Activated CD4-positive, alpha-beta memory T cell treated with anti-CD3 and anti-CD28 coated beads for 36 hours (primary cell): ENCODE measurements at regions not wholly inside any gene's neighbourhood (a gene's known extent, or its start where the extent isn't known, plus 50 kb on each side); places are given as distances from the start of the nearest gene placed in this dataset.
"Not testable (repeated sequence)": the region's sequence is repeated elsewhere in the genome, so short reads cannot be mapped to it uniquely, and the experiment has no call there.

Experiments used
- CTCF ChIA-PET: fragments of 350-600 bp; sonication (Branson Sonifier 250); formaldehyde crosslinking; loops from one replicate; lab custom pipeline; 2021; ENCODE audit warnings: antibody characterized with exemption, inconsistent platforms; lab: Charles Lee
- POLR2A ChIA-PET: fragments of 350-600 bp; sonication (Branson Sonifier 250); formaldehyde crosslinking; loops from one replicate; lab custom pipeline; 2021; ENCODE audit warnings: antibody characterized with exemption; lab: Charles Lee
- DNase-seq: peaks from one replicate; pipeline ENCODE4 v3.0.0-alpha.2; 2020
- H3K27ac Mint-ChIP-seq: one replicate; pipeline ENCODE4 v1.8.0; 2021; ENCODE audit warnings: mixed read lengths
- H3K27me3 Mint-ChIP-seq: one replicate; pipeline ENCODE4 v1.8.0; 2021; ENCODE audit warnings: mixed read lengths
- H3K36me3 Mint-ChIP-seq: one replicate; pipeline ENCODE4 v1.8.0; 2021; ENCODE audit warnings: mixed read lengths
- H3K4me1 Mint-ChIP-seq: one replicate; pipeline ENCODE4 v1.8.0; 2021; ENCODE audit warnings: low read depth, mixed read lengths
- H3K4me3 Mint-ChIP-seq: one replicate; pipeline ENCODE4 v1.8.0; 2021; ENCODE audit warnings: mild to moderate bottlenecking, mixed read lengths
- H3K9me3 Mint-ChIP-seq: one replicate; pipeline ENCODE4 v1.8.0; 2021; ENCODE audit warnings: mixed read lengths
- intact Hi-C: fragments of 100-400 bp; cut with micrococcal nuclease; formaldehyde crosslinking; loops from one replicate; pipeline ENCODE4 v1.15.1; 2023

DNA sequence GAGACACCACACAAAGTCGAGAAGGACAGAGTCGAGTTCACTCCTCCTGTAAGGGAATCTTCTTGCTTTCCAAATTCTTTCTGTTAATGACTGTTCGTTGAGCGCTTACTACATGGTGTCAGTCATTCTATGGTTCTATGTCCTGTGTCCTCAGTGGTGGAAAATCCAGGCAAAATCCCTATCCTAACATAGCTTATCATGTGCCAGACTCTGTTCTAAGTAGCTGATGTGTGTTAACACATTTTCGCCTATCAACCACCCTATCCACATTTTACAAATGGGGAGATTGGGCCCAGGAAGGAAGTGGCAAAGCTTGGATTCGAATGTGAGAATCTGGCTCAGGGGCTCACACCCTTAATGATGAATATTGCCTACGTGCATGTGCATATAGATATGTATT, 280.1 kb downstream of the GATA3 start:
- Mint-ChIP-seq H3K36me3 (no peaks in the 10 kb centered on the region), H3K9me3 (no peaks in the 10 kb centered on the region), H3K4me1 (peaks cover 70% of the 10 kb centered on the region), H3K27ac (no peak overlapping the region), H3K4me3 (no peak overlapping the region), H3K27me3 (no peaks in the 10 kb centered on the region)
- intact Hi-C loops: loop anchor here (5.0 to 10.0 kb wide), 3 partner anchors 240 to 750 kb away; no protein-coding TSS in a partner anchor
- CTCF ChIA-PET: no interaction called here
- POLR2A ChIA-PET: interaction anchor here (0.8 kb wide), 1 partner anchor 260 kb away, joined by 3 read pairs; no protein-coding TSS in a partner anchor
- DNase-seq: no peak

DNA sequence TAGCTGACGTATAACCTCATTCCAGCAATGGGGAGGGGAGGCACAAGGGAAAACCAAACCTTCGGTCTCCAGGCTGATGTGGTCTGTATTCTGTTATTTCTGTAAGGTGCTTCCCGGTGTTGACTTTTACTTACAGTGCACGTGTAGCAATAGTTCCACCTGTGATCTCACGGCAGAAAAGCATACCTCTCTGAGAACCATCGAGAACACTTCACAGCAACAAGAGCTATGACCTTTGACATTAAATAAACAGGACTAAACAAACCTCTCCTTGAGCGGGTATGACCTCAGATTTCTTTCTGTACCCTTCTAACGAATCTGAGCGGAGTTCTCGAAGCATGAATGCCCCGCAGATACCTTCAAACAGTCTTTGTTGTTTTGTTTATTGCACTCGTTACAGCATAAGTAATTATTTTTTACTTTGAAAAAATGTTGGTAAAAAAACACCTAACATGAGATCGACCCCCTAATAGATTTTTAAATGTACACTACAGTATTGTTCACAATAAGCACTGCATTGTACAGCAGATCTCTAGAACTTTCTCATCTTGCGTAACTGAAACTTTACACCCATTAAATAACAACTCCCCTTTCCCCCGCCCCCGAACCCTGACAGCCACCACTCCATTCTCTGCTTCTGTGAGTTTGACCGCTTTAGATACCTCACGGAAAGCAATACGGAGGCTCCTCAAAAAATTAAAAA, 282.3 kb downstream of the GATA3 start:
- intact Hi-C loops: loop anchor here (10.0 kb wide), 2 partner anchors 238 to 748 kb away; no protein-coding TSS in a partner anchor
- DNase-seq: peak; percentile 33
- peaks cover 2% of the 10 kb centered on the region for H3K36me3 Mint-ChIP-seq
- H3K4me1 Mint-ChIP-seq: peaks cover 49% of the 10 kb centered on the region
- no peaks in the 10 kb centered on the region for H3K9me3 Mint-ChIP-seq
- POLR2A ChIA-PET: no interaction called here
- H3K4me3 Mint-ChIP-seq: no peak overlapping the region
- no peaks in the 10 kb centered on the region for H3K27me3 Mint-ChIP-seq
- CTCF ChIA-PET: no interaction called here
- no peak overlapping the region for H3K27ac Mint-ChIP-seq

DNA sequence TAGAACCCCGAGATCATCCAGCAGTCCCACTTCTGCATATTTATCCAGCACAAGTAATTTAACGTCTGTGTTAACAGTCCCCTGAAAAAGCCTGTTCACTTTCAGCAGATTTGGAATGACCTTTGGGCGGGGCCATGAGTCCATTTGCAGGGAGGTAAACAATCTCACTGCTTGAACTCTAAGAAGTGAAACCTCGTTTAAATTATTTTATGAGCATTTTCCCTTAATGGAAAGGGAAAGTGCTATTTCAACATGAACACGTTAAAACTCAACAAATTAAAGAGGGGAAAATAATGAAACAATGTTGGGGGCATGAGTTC, 282.8 kb downstream of the GATA3 start:
- no peak overlapping the region for H3K4me3 Mint-ChIP-seq
- DNase-seq: no peak
- H3K9me3 Mint-ChIP-seq: no peaks in the 10 kb centered on the region
- peaks cover 2% of the 10 kb centered on the region for H3K36me3 Mint-ChIP-seq
- CTCF ChIA-PET: no interaction called here
- no peaks in the 10 kb centered on the region for H3K27me3 Mint-ChIP-seq
- H3K4me1 Mint-ChIP-seq: peaks cover 46% of the 10 kb centered on the region
- intact Hi-C loops: loop anchor here (10.0 kb wide), 2 partner anchors 238 to 748 kb away; no protein-coding TSS in a partner anchor
- POLR2A ChIA-PET: no interaction called here
- H3K27ac Mint-ChIP-seq: peak overlapping the region; percentile 94

DNA sequence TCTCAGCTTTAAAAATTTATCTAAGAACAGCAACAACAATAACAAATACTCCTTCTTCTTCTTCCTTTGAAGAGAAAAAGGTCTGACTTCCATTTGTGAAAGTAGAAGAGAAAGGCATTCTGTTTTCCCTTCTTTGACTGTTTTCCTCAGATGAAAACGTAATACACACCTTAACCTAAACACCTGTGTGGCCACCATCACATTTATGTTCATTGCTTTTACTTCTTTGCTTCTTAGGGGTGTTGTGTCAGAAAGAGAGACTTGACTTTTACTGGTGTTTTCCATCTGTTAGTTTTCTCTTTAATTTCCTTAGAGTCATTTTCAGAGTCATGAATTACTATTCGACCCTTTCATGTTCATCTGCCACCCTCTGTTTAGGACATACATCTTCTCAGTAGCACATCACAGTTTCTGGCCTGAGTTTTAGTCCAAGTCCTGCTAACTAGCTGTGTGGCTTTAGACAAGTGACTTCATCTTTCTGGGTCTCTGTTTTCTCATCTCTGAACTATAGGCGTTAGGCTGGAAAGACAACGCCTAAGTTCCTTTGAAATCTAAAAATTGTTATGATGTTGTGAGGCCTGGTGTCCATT, 283.8 kb downstream of the GATA3 start:
- Mint-ChIP-seq H3K4me1 (peaks cover 45% of the 10 kb centered on the region), H3K9me3 (no peaks in the 10 kb centered on the region), H3K4me3 (peak overlapping the region; percentile 64), H3K27ac (peak overlapping the region; percentile 94), H3K27me3 (peaks cover 3% of the 10 kb centered on the region), H3K36me3 (peaks cover 2% of the 10 kb centered on the region)
- intact Hi-C loops: loop anchor here (1.0 to 10.0 kb wide), 9 partner anchors 12 to 747 kb away; no protein-coding TSS in a partner anchor
- POLR2A ChIA-PET: interaction anchor here (1.0 to 1.4 kb wide), 3 partner anchors 13 to 281 kb away, joined by 4 to 6 read pairs (median 4); no protein-coding TSS in a partner anchor
- CTCF ChIA-PET: no interaction called here
- DNase-seq: peak; percentile 29

DNA sequence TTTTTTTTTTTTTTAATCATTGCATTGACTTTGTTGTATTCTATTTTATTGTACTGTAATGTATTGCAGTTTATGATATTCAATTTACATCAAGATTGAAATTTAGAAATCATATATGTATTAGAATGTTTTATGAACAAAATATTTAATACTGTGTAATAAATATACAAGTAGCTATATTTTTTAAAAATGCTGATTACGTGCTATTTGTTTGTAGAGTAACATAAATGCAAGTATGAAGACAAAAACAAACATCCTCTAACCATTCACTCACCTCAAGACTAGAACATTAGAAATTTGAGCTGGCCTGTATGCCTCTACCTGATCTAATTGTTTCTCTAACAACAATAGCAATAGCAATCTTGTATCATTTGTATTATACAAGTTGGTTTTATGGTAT, 290.3 kb downstream of the GATA3 start:
- Mint-ChIP-seq H3K4me1 (peaks cover 8% of the 10 kb centered on the region), H3K27ac (no peak overlapping the region), H3K27me3 (peaks cover 4% of the 10 kb centered on the region), H3K4me3 (no peak overlapping the region), H3K9me3 (peaks cover 9% of the 10 kb centered on the region), H3K36me3 (peaks cover 11% of the 10 kb centered on the region)
- CTCF ChIA-PET: no interaction called here
- intact Hi-C loops: no loop called here
- POLR2A ChIA-PET: interaction anchor here (0.6 kb wide), 1 partner anchor 9 kb away, joined by 5 read pairs; no protein-coding TSS in a partner anchor
- no peak for DNase-seq

DNA sequence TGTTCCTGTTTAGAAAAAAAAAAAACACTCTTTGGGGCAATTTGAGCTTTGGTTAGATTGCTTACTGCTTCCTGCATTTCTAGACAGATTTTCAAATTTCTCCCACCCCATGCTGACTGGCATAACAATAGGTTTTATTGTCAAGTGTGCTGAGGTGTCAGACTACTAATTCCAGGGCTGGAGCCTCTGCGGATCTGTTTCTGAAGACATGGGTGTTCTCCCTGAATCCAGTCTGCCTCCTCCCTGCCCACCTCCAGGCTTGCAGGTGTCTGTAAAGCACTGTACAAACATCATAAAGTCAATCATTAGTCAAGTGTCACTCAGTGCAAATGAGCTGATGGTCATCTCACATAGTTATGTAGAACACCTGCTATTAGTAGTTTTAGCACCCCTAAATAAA, 292.4 kb downstream of the GATA3 start:
- peaks cover 9% of the 10 kb centered on the region for H3K36me3 Mint-ChIP-seq
- H3K4me1 Mint-ChIP-seq: peaks cover 9% of the 10 kb centered on the region
- no peak for DNase-seq
- peaks cover 9% of the 10 kb centered on the region for H3K9me3 Mint-ChIP-seq
- peaks cover 4% of the 10 kb centered on the region for H3K27me3 Mint-ChIP-seq
- H3K4me3 Mint-ChIP-seq: no peak overlapping the region
- ChIA-PET POLR2A (no interaction called here), CTCF (no interaction called here)
- H3K27ac Mint-ChIP-seq: no peak overlapping the region
- intact Hi-C loops: no loop called here

DNA sequence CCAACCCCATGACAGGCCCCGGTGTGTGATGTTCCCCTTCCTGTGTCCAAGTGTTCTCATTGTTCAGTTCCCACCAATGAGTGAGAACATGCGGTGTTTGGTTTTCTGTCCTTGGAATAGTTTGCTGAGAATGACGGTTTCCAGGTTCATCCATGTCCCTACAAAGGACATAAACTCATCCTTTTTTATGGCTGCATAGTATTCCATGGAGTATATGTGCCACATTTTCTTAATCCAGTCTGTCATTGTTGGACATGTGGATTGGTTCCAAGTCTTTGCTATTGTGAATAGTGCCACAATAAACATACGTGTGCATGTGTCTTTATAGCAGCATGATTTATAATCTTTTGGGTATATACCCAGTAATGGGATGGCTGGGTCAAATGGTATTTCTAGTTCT, 293.1 kb downstream of the GATA3 start:
- CTCF ChIA-PET, H3K4me3 Mint-ChIP-seq, POLR2A ChIA-PET, H3K9me3 Mint-ChIP-seq, intact Hi-C loops, H3K27me3 Mint-ChIP-seq, DNase-seq, H3K36me3 Mint-ChIP-seq, H3K4me1 Mint-ChIP-seq: not testable (repeated sequence)
- peak overlapping the region; percentile 42 for H3K27ac Mint-ChIP-seq

DNA sequence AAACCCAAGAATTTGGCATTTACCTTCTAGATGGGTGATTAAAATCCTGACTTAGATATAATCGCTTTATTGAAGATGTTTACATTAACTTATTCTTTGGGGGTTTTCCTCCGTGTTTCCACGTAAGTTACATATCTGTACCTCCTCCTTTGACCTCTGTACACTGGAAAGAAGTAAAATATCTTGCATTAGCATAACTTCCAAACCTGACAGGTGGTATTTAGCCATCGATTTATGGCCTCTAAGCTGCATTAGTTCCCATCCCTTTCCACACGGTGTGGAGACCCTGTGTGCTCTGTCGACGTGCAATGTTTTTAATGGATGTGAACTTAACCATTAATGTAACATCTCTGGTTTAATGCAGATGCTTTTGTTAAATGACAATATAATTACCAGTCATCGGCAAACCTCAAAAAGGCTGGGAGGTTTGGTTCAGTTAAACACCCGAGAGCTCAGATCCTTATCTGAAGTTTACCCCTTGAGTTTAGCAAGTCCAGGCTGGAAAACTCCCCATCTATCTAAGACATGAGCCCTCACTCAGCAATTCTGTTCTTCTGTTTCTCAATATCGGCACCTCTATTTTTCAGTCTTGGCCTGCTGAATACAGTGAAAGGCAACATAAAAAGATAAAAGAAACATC, 295.2 kb downstream of the GATA3 start:
- ChIA-PET CTCF (no interaction called here), POLR2A (interaction anchor here (1.1 kb wide), 1 partner anchor 17 kb away, joined by 3 read pairs; no protein-coding TSS in a partner anchor)
- Mint-ChIP-seq H3K4me1 (peaks cover 3% of the 10 kb centered on the region), H3K9me3 (peaks cover 3% of the 10 kb centered on the region), H3K4me3 (peak overlapping the region; percentile 16), H3K27me3 (peaks cover 2% of the 10 kb centered on the region), H3K36me3 (peaks cover 3% of the 10 kb centered on the region), H3K27ac (peak overlapping the region; percentile 78)
- intact Hi-C loops: loop anchor here (1.0 kb wide), 1 partner anchor 11 kb away; no protein-coding TSS in a partner anchor
- DNase-seq: no peak

DNA sequence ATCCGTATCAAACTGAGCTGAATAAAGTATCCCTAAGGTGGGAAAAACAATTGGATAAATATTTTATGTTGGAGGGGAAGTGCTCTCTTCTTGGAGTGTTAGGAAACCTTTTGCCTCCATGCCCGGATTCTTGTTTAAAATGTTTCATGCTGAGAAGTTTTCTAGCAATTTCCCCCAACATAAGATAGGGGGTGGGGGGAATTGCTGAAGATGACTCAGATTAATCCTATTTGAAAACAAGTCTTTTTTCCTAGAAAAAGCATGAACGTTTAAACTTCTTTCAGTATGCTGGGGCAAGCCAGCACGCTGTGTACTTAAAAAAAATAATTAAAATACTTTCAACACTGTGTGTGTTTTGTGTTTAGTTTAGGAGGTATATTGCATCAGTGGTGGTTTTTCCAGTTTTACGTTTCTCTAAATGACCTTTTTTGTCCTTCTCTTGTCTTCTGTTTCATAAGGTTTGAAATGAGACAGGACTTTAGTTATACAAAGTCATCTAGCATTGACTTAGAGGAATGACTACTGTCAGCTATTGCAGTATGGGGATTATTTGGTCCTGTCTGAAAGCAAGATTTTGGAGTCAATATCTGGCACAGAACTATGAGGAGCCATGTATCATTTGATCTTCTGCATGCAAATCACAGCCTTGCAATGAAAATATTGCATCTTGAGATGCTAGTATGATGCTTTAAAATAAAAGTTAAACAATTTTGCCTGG, 295.9 kb downstream of the GATA3 start:
- Mint-ChIP-seq H3K9me3 (peaks cover 3% of the 10 kb centered on the region), H3K4me3 (peak overlapping the region; percentile 16), H3K27ac (peak overlapping the region; percentile 78), H3K27me3 (peaks cover 2% of the 10 kb centered on the region), H3K36me3 (peaks cover 3% of the 10 kb centered on the region), H3K4me1 (peaks cover 3% of the 10 kb centered on the region)
- CTCF ChIA-PET: interaction anchor here (0.7 kb wide), 1 partner anchor 302 kb away, joined by 3 read pairs; no protein-coding TSS in a partner anchor
- intact Hi-C loops: loop anchor here (1.0 kb wide), 1 partner anchor 12 kb away; no protein-coding TSS in a partner anchor
- POLR2A ChIA-PET: interaction anchor here (0.7 to 1.1 kb wide), 2 partner anchors 18 to 75 kb away, joined by 3 read pairs; no protein-coding TSS in a partner anchor
- DNase-seq: no peak

DNA sequence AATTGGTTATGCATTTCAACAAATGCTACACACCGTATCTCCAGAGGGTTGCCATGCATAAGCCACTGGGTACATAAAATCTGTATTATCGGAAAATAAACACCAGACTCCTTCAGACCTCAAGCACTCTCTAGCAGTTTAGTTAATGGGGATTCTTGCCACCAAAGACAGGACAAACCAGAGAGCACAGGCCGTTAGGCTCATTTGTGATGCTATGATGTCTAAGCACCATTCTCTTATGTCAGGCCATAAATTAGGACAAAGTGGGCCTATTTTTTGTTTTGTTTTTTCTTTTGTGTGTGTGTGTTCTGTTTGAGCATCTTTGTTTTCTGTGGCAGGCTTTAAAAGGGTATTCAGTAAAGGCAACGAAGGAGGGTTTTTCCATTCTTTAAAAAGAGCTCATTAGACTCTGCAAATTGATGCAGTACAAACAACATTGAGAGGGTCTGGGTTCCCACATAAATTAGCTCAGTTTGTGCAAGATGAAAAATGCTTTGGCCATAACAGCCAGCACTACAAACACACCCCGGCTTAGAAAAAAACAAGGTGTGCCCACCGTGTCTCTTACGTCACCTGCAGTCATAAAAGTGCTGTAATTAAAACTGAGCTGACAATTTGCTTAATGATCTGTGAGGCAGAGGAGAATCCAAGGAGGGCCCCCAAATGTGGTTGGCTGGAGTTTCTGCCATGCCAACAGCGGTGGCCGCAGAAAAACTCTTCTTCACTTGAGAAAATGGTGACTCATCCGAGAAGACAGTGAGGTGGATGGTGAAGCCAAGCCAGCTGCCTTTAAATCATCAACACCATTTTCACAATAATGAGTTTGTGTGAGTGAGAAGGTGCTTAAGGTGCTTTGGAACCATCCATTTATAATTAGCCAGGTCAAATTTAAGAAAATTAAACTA, 297.9 kb downstream of the GATA3 start:
- intact Hi-C loops: no loop called here
- POLR2A ChIA-PET: no interaction called here
- CTCF ChIA-PET: no interaction called here
- Mint-ChIP-seq H3K9me3 (peaks cover 3% of the 10 kb centered on the region), H3K4me3 (no peak overlapping the region), H3K4me1 (peaks cover 6% of the 10 kb centered on the region), H3K27ac (no peak overlapping the region), H3K36me3 (peaks cover 3% of the 10 kb centered on the region), H3K27me3 (peaks cover 2% of the 10 kb centered on the region)
- no peak for DNase-seq

DNA sequence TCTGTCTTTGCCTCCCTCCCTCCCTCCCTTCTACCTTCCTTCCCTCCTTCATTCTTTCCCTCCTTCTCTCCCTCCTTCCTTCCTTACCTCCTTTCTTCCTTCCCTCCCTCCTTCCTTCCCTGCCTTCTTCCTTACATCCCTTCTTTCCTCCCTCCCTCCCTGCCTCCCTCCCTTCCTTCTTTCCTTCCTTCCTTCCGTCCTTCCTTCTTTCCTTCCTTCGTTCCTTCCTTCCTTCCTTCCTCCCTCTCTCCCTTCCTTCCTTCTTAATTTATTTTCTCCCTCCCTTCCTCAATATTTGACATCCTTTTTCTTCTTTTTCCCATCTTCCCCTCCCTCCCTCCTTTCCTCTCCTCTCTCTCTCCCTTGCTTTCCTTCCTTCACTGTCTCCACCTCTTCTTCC, 301.8 kb downstream of the GATA3 start:
- Mint-ChIP-seq H3K27ac (no peak overlapping the region), H3K4me1 (peaks cover 19% of the 10 kb centered on the region), H3K36me3 (peaks cover 2% of the 10 kb centered on the region), H3K27me3 (no peaks in the 10 kb centered on the region), H3K4me3 (no peak overlapping the region), H3K9me3 (no peaks in the 10 kb centered on the region)
- intact Hi-C loops: no loop called here
- DNase-seq: no peak
- CTCF ChIA-PET: no interaction called here
- POLR2A ChIA-PET: no interaction called here
